Neural cell (in vitro differentiated cells): ENCODE measurements at regions not wholly inside any gene's neighbourhood (a gene's known extent, or its start where the extent isn't known, plus 50 kb on each side); places are given as distances from the start of the nearest gene placed in this dataset.

Experiments used
- H2AFZ ChIP-seq: fragments of 200-600, 300-800 bp; sonication (generic), shearing (Covaris generic); 2 replicates; pipeline ENCODE4 v1.6.0; 2014; ENCODE audit warnings: low read depth, mild to moderate bottlenecking, antibody characterized with exemption, low read length, moderate library complexity
- H3F3A ChIP-seq: fragments of 200-600 bp; shearing (Covaris generic); 2 replicates; pipeline ENCODE4 v1.6.1; 2016; ENCODE audit warnings: mild to moderate bottlenecking, moderate library complexity, mixed read lengths, antibody characterized with exemption, low read length; ENCODE audit not compliant: insufficient read depth, poor library complexity, severe bottlenecking
- H3K27ac ChIP-seq: fragments of 200-600, 300-800 bp; sonication (generic), shearing (Covaris generic); 2 replicates; pipeline ENCODE4 v1.5.1; 2014; ENCODE audit warnings: mild to moderate bottlenecking, low read length, moderate library complexity
- H3K27me3 ChIP-seq: fragments of 300-800, 200-600 bp; sonication (generic), shearing (Covaris generic); 2 replicates; pipeline ENCODE4 v1.6.0; 2014; ENCODE audit warnings: mild to moderate bottlenecking, low read depth, low read length, moderate library complexity; ENCODE audit not compliant: insufficient read depth
- H3K36me3 ChIP-seq: fragments of 300-800, 200-600 bp; sonication (generic), shearing (Covaris generic); 2 replicates; pipeline ENCODE4 v1.5.1; 2014; ENCODE audit warnings: mild to moderate bottlenecking, antibody characterized with exemption, low read length, moderate library complexity; ENCODE audit not compliant: insufficient read depth
- H3K4me2 ChIP-seq: fragments of 300-800, 200-600 bp; sonication (generic), shearing (Covaris generic); 2 replicates; pipeline ENCODE4 v1.6.0; 2014; ENCODE audit warnings: mild to moderate bottlenecking, low read length
- H3K4me3 ChIP-seq: fragments of 300-800, 200-600 bp; sonication (generic), shearing (Covaris generic); 2 replicates; pipeline ENCODE4 v1.5.1; 2014; ENCODE audit warnings: mild to moderate bottlenecking, low read length, moderate library complexity
- H3K79me2 ChIP-seq: fragments of 200-600 bp; shearing (Covaris generic); replicated peaks from 2 replicates; pipeline ENCODE4 v1.6.0; 2014; ENCODE audit warnings: mild to moderate bottlenecking, low read length, moderate library complexity; ENCODE audit not compliant: insufficient read depth
- H3K9ac ChIP-seq: fragments of 300-800, 200-600 bp; sonication (generic), shearing (Covaris generic); 2 replicates; pipeline ENCODE4 v1.6.1; 2016; ENCODE audit warnings: mild to moderate bottlenecking, low read length, mixed read lengths
- H3K9me2 ChIP-seq: fragments of 200-600 bp; shearing (Covaris generic); 2 replicates; pipeline ENCODE4 v1.6.1; 2016; ENCODE audit warnings: mild to moderate bottlenecking, low read length, mixed read lengths; ENCODE audit not compliant: insufficient read depth
- H3K9me3 ChIP-seq: fragments of 200-600, 300-800 bp; sonication (generic), shearing (Covaris generic); 2 replicates; pipeline ENCODE4 v1.6.1; 2016; ENCODE audit warnings: mild to moderate bottlenecking, mixed run types, low read length, moderate library complexity, mixed read lengths
- H4K20me1 ChIP-seq: fragments of 200-600 bp; shearing (Covaris generic); 2 replicates; pipeline ENCODE4 v1.6.1; 2016; ENCODE audit warnings: mild to moderate bottlenecking, mixed run types; ENCODE audit not compliant: insufficient read depth
- EP300 ChIP-seq: fragments of 450-650 bp; conservative IDR thresholded peaks from 2 replicates; pipeline ENCODE4 v1.6.1; 2014; ENCODE audit warnings: antibody characterized with exemption, mild to moderate bottlenecking, moderate library complexity; ENCODE audit not compliant: poor library complexity, severe bottlenecking
- EZH2 ChIP-seq: fragments of 200-600, 300-800 bp; shearing (Covaris generic), sonication (generic); IDR thresholded peaks from 2 replicates; pipeline ENCODE4 v1.6.1; 2014; ENCODE audit warnings: antibody characterized with exemption, low read length, borderline replicate concordance, mild to moderate bottlenecking; ENCODE audit not compliant: insufficient read depth, poor library complexity, severe bottlenecking
- MXI1 ChIP-seq: fragments of 450-650 bp; conservative IDR thresholded peaks from 2 replicates; pipeline ENCODE4 v1.6.1; 2014; ENCODE audit warnings: antibody characterized with exemption, mild to moderate bottlenecking; ENCODE audit not compliant: poor library complexity, severe bottlenecking
- POLR2AphosphoS5 ChIP-seq: IDR thresholded peaks from 2 replicates; pipeline ENCODE4 v1.6.1; 2012
- RAD21 ChIP-seq: fragments of 450-650 bp; conservative IDR thresholded peaks from 2 replicates; pipeline ENCODE4 v1.6.1; 2014; ENCODE audit warnings: antibody characterized with exemption, mild to moderate bottlenecking, moderate library complexity
- REST ChIP-seq: IDR thresholded peaks from 2 replicates; pipeline ENCODE4 v1.6.1; 2012; ENCODE audit warnings: borderline replicate concordance
- SMC3 ChIP-seq: fragments of 450-650 bp; conservative IDR thresholded peaks from 2 replicates; pipeline ENCODE4 v1.6.1; 2014; ENCODE audit warnings: antibody characterized with exemption, mild to moderate bottlenecking, moderate library complexity; ENCODE audit not compliant: poor library complexity
- TAF1 ChIP-seq: IDR thresholded peaks from 2 replicates; pipeline ENCODE4 v1.6.1; 2012; ENCODE audit warnings: low read depth
- TF ChIP-seq, protein P1 (sequence below): fragments of 450-650 bp; IDR thresholded peaks from 2 replicates; pipeline ENCODE4 v1.5.1; 2014; ENCODE audit warnings: antibody characterized with exemption, mild to moderate bottlenecking, moderate library complexity; ENCODE audit not compliant: poor library complexity, severe bottlenecking

- no peaks in the 10 kb centered on the region for H3K36me3 ChIP-seq
- H3F3A ChIP-seq, result no peaks in the 10 kb centered on the region
- no peak overlapping the region for H2AFZ ChIP-seq
- H3K79me2 ChIP-seq, result no peaks in the 10 kb centered on the region
- TF ChIP-seq EP300 (no peak), MXI1 (no peak), EZH2 (no peak), TAF1 (no peak), SMC3 (no peak), REST (no peak), RAD21 (no peak), POLR2AphosphoS5 (no peak)
- TF ChIP-seq, protein P1, sequence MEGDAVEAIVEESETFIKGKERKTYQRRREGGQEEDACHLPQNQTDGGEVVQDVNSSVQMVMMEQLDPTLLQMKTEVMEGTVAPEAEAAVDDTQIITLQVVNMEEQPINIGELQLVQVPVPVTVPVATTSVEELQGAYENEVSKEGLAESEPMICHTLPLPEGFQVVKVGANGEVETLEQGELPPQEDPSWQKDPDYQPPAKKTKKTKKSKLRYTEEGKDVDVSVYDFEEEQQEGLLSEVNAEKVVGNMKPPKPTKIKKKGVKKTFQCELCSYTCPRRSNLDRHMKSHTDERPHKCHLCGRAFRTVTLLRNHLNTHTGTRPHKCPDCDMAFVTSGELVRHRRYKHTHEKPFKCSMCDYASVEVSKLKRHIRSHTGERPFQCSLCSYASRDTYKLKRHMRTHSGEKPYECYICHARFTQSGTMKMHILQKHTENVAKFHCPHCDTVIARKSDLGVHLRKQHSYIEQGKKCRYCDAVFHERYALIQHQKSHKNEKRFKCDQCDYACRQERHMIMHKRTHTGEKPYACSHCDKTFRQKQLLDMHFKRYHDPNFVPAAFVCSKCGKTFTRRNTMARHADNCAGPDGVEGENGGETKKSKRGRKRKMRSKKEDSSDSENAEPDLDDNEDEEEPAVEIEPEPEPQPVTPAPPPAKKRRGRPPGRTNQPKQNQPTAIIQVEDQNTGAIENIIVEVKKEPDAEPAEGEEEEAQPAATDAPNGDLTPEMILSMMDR, result no peak
- H3K9ac ChIP-seq, result no peak overlapping the region
- no peaks in the 10 kb centered on the region for H3K9me3 ChIP-seq
- H3K9me2 ChIP-seq, result no peaks in the 10 kb centered on the region
- no peaks in the 10 kb centered on the region for H4K20me1 ChIP-seq
- H3K27ac ChIP-seq, result no peak overlapping the region
- no peak overlapping the region for H3K4me2 ChIP-seq
- no peak overlapping the region for H3K4me3 ChIP-seq
- H3K27me3 ChIP-seq, result no peaks in the 10 kb centered on the region
Observed at GRCh38 chr2:168365094-168365621, 90.9 kb upstream of the CERS6 start.

- Histone ChIP-seq H3K9me2 (no peaks in the 10 kb centered on the region), H3K27ac (peak overlapping the region; percentile 7), H2AFZ (no peak overlapping the region), H3K4me2 (peak overlapping the region; percentile 19), H3K9me3 (no peaks in the 10 kb centered on the region), H3K79me2 (no peaks in the 10 kb centered on the region), H4K20me1 (no peaks in the 10 kb centered on the region), H3K36me3 (no peaks in the 10 kb centered on the region), H3K9ac (no peak overlapping the region), H3K4me3 (no peak overlapping the region), H3K27me3 (no peaks in the 10 kb centered on the region), H3F3A (no peaks in the 10 kb centered on the region)
- TF ChIP-seq SMC3 (no peak), TAF1 (no peak), EZH2 (no peak), EP300 (peak; percentile 68), POLR2AphosphoS5 (no peak), MXI1 (no peak)
- TF ChIP-seq, protein P1, result no peak
Observed at GRCh38 chr2:168369031-168369430, 87.0 kb upstream of the CERS6 start.
